Osteoblast (primary cell): ENCODE measurements at regions not wholly inside any gene's neighbourhood (a gene's known extent, or its start where the extent isn't known, plus 50 kb on each side); places are given as distances from the start of the nearest gene placed in this dataset.

Experiments used
- DNase-seq: peaks from one replicate; pipeline ENCODE4 v3.0.0; 2011; ENCODE audit warnings: low spot score, mixed read lengths; ENCODE audit not compliant: insufficient read length; ENCODE audit errors: missing footprints
- H2AFZ ChIP-seq: 2 replicates; pipeline ENCODE4 v1.6.0; 2011; ENCODE audit warnings: mild to moderate bottlenecking, low read length
- H3K27ac ChIP-seq: 2 replicates; pipeline ENCODE4 v1.5.1; 2011; ENCODE audit warnings: mild to moderate bottlenecking, low read depth, low read length, moderate library complexity
- H3K27me3 ChIP-seq: 2 replicates; pipeline ENCODE4 v1.6.0; 2012; ENCODE audit warnings: mild to moderate bottlenecking, control low read depth, inconsistent platforms, low read length, moderate library complexity; ENCODE audit not compliant: insufficient read depth
- H3K36me3 ChIP-seq: 2 replicates; pipeline ENCODE4 v1.5.1; 2011; ENCODE audit warnings: mild to moderate bottlenecking, low read length, control low read depth, moderate library complexity; ENCODE audit not compliant: insufficient read depth
- H3K4me1 ChIP-seq: 2 replicates; pipeline ENCODE4 v1.5.1; 2011; ENCODE audit warnings: mild to moderate bottlenecking, low read length, control low read depth, moderate library complexity; ENCODE audit not compliant: insufficient read depth
- H3K4me2 ChIP-seq: 2 replicates; pipeline ENCODE4 v1.6.0; 2011; ENCODE audit warnings: mild to moderate bottlenecking, low read length; ENCODE audit not compliant: insufficient read depth
- H3K4me3 ChIP-seq: fragments of 200-600 bp; sonication (generic); 3 replicates; pipeline ENCODE4 v1.5.1; 2012; ENCODE audit warnings: mild to moderate bottlenecking, low read length, inconsistent platforms; ENCODE audit not compliant: insufficient read depth
- H3K79me2 ChIP-seq: 2 replicates; pipeline ENCODE4 v1.6.0; 2012; ENCODE audit warnings: mild to moderate bottlenecking, low read length, control low read depth, inconsistent platforms; ENCODE audit not compliant: insufficient read depth
- H3K9me3 ChIP-seq: 2 replicates; pipeline ENCODE4 v1.5.1; 2011; ENCODE audit warnings: low read depth, low read length, control low read depth
- H4K20me1 ChIP-seq: 2 replicates; pipeline ENCODE4 v1.6.0; 2012; ENCODE audit warnings: mild to moderate bottlenecking, low read length, control low read depth; ENCODE audit not compliant: insufficient read depth
- TF ChIP-seq, protein P1 (sequence below): IDR thresholded peaks from 2 replicates; pipeline ENCODE4 v1.5.1; 2011; ENCODE audit warnings: mild to moderate bottlenecking, low read depth, low read length, moderate library complexity; ENCODE audit errors: extremely low read depth

DNA sequence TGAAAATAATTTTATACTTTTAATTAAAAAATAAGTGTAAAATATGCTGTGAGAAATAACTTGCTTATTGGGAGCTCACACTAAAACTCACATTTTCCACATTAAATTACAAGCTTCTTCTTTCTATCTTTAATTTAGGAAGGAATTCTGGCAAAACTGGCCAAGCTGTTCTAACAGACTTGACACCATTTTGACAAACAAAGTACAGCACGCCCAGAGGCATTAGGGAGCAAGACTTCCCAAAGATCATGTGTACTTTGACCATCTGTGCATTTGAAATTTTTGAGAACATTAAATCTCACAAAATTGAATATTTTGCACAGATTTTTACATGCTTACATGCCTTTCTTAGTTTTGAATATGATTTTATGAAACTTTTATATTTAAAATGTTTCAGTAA is 1288.4 kb upstream of the CADM2 start:
- no peaks in the 10 kb centered on the region for H4K20me1 ChIP-seq
- H3K4me1 ChIP-seq = no peaks in the 10 kb centered on the region
- H3K27ac ChIP-seq = no peak overlapping the region
- TF ChIP-seq, protein P1, sequence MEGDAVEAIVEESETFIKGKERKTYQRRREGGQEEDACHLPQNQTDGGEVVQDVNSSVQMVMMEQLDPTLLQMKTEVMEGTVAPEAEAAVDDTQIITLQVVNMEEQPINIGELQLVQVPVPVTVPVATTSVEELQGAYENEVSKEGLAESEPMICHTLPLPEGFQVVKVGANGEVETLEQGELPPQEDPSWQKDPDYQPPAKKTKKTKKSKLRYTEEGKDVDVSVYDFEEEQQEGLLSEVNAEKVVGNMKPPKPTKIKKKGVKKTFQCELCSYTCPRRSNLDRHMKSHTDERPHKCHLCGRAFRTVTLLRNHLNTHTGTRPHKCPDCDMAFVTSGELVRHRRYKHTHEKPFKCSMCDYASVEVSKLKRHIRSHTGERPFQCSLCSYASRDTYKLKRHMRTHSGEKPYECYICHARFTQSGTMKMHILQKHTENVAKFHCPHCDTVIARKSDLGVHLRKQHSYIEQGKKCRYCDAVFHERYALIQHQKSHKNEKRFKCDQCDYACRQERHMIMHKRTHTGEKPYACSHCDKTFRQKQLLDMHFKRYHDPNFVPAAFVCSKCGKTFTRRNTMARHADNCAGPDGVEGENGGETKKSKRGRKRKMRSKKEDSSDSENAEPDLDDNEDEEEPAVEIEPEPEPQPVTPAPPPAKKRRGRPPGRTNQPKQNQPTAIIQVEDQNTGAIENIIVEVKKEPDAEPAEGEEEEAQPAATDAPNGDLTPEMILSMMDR = no peak
- no peaks in the 10 kb centered on the region for H3K36me3 ChIP-seq
- H3K27me3 ChIP-seq = no peaks in the 10 kb centered on the region
- DNase-seq = no peak
- H3K4me3 ChIP-seq = no peak overlapping the region
- no peaks in the 10 kb centered on the region for H3K79me2 ChIP-seq
- no peak overlapping the region for H2AFZ ChIP-seq
- peaks cover 2% of the 10 kb centered on the region for H3K9me3 ChIP-seq
- H3K4me2 ChIP-seq = no peak overlapping the region

DNA sequence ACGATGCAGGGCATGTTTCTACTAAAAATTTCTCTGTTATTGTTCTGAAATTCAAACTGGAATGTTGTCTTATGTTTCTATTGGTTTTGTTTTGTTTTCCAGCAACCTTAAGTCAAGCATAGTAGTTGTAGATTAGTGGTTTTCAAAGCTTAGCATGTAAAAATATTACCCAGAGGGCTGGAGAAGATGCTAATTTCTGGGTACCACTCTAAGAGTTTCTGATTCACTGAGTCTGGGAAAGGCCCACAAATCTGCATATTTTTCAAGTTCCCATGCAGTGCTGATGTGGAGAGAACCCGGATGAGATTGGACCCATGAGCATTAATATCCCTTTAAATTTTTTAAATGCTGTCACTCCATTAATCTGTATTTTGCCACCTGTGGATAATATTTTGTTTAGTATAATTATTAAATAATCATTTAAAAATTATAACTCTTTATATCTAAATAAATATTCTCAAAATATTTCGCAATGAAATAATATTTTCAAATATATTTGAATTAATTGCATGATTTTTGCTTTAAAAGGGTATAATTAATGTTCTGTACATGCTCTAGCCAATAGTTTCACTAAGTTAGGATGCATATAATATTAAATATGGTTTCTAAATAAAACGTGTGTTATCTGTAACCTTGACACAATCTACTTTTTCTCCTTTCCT is 1274.7 kb upstream of the CADM2 start:
- TF ChIP-seq, protein P1 = no peak
- no peaks in the 10 kb centered on the region for H3K79me2 ChIP-seq

DNA sequence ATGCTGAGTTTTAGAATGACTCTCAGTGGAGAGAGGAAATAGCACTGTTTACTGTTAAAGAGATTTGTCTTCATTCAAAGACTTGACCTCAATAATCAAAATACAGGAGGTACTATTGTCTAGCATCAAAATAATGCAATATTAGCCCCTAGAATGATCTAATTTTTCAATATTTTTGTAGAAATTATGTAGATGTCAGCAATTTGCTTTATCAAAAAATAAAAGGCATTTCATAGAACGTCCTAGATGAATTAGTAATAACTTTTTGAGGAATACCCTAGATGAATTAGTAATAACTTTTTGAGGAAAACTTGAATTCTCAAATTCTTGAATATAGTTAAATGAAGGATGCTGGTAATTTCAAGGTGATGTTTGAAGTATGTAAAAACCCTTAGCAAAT is 1252.1 kb upstream of the CADM2 start:
- Histone ChIP-seq H3K27me3 (no peaks in the 10 kb centered on the region), H3K4me2 (no peak overlapping the region), H3K36me3 (no peaks in the 10 kb centered on the region), H4K20me1 (no peaks in the 10 kb centered on the region), H3K27ac (no peak overlapping the region), H3K9me3 (no peaks in the 10 kb centered on the region), H3K4me3 (no peak overlapping the region), H3K4me1 (no peaks in the 10 kb centered on the region), H2AFZ (no peak overlapping the region), H3K79me2 (no peaks in the 10 kb centered on the region)
- TF ChIP-seq, protein P1 = no peak
- DNase-seq = no peak

More for the DNA sequence above, 1274.7 kb upstream of the CADM2 start:
- no peak overlapping the region for H2AFZ ChIP-seq
- H4K20me1 ChIP-seq = no peaks in the 10 kb centered on the region
- no peak overlapping the region for H3K4me3 ChIP-seq
- no peaks in the 10 kb centered on the region for H3K4me1 ChIP-seq
- no peak overlapping the region for H3K4me2 ChIP-seq
- H3K9me3 ChIP-seq = peaks cover 3% of the 10 kb centered on the region
- no peaks in the 10 kb centered on the region for H3K27me3 ChIP-seq
- no peaks in the 10 kb centered on the region for H3K36me3 ChIP-seq
- no peak overlapping the region for H3K27ac ChIP-seq
- DNase-seq = no peak

DNA sequence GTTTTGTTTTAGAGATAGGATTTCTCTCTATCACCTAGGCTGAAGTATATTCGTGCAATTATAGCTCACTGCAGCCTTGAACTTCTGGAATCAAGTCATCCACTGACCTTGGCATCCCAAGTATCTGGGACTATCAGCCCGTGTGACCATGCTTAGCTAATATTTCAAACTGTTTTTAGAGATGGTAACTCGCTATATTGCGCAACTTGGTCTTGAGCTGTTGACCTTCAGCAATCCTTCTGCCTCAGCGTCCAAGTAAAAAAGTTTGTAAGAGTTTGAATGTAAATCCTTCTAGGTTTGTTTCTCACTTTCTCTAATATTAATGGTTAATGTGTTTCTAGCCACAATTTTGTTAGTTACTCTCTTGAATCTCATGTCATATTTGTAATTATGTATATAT is 1243.5 kb upstream of the CADM2 start:
- Histone ChIP-seq H3K27ac (no peak overlapping the region), H3K4me2 (no peak overlapping the region), H2AFZ (no peak overlapping the region), H3K9me3 (peaks cover 5% of the 10 kb centered on the region), H3K4me3 (no peak overlapping the region), H4K20me1 (no peaks in the 10 kb centered on the region), H3K36me3 (no peaks in the 10 kb centered on the region), H3K4me1 (no peaks in the 10 kb centered on the region), H3K79me2 (no peaks in the 10 kb centered on the region), H3K27me3 (no peaks in the 10 kb centered on the region)
- TF ChIP-seq, protein P1 = no peak
- DNase-seq = no peak
